ENCODE measurements at regions not wholly inside any gene's neighbourhood (a gene's known extent, or its start where the extent isn't known, plus 50 kb on each side); places are given as distances from the start of the nearest gene placed in this dataset.
A peak's percentile ranks its signal among the peaks of the same experiment; 100 is the strongest.

DNA sequence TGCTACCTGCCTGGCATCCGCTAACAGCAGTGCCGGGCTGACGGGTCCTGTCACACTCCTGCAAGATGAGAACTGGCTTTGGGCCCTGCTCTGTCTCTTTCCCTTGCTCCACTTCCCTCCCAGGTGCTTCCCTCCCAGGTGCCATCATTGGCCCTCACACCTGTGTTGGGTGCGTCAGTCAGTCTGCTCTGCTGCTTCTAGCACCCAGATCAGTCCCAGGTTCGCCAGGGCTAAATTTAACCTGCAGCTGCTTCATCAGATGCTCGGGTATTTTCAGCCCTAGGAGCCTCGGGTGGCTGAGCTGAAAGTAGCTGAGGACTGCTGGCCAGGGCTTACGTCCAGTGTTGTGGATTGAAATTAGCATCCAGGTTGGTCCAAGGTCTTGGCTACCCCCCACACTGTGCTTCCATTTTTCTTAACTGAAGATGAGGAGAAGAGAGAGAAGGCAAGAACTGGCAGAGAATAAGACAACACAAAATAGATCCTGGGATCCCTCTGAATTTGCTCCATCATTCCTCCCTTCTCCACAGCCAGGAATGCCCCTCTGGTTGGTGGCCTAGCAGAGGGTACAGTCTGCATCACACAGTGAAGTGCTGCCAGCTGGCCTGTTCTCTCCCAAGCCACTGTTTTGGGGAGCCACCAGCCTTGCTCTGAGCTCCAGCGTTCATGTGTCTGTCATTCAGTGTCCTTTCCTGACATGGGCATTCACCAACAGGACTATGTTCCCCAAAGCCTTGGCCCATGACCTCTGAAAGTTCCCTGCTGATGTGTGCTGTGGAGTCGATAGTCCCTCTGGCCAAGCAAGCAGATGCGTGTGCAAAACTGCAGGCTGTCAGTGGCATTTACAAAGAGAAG is 65.9 kb upstream of the SYPL1 start:
- no peak for FAIRE-seq
- POLR2A ChIA-PET (ENCODE audit: partially characterized antibody), result no interaction called here
- peaks cover 0 to 5% (median 1%) of the 10 kb centered on the region in 4 experiments; a peak in 2 of 7 replicates for H3K4me1 ChIP-seq (replicated peaks in 1 of 4; ENCODE audit: control insufficient read depth in 3 of 4, insufficient read depth in 4 of 4, low read length in 3 of 4)
- H2BK12ac ChIP-seq (ENCODE audit: low read depth, low read length), result 0 out of 2 replicates have a peak overlapping the region, but pooled peaks have one; percentile 30
- no peak overlapping the region for H2BK5ac ChIP-seq (ENCODE audit: low read depth, low read length)
- no peak overlapping the region for H3K4me3 ChIP-seq (ENCODE audit: extremely low read depth in 1 of 4, insufficient read depth in 2 of 4, low read depth in 3 of 4, low read length in 4 of 4)
- H3K27ac ChIP-seq (ENCODE audit: low read depth, low read length), result no peak overlapping the region
- no peak overlapping the region for H3K4me2 ChIP-seq (ENCODE audit: insufficient read depth in 1 of 2, low read depth in 2 of 2, low read length in 2 of 2)
- H3K23me2 ChIP-seq (ENCODE audit: low read depth, low read length), result no peaks in the 10 kb centered on the region
- no peak overlapping the region for H3K56ac ChIP-seq (replicated peaks; ENCODE audit: insufficient read length, low read depth, low read length)
- H3K4ac ChIP-seq (replicated peaks; ENCODE audit: insufficient read length, low read depth, low read length), result no peak overlapping the region
- no peak overlapping the region for H4K8ac ChIP-seq (ENCODE audit: extremely low read depth, insufficient read depth, low read length)
- no peak overlapping the region for H2AK5ac ChIP-seq (ENCODE audit: low read depth, low read length)
- H2BK20ac ChIP-seq (ENCODE audit: low read length), result 0 out of 2 replicates have a peak overlapping the region, but pooled peaks have one; percentile 23
- H3K9me3 ChIP-seq (ENCODE audit: insufficient read depth in 2 of 2, low read depth in 1 of 2, low read length in 1 of 2), result no peaks in the 10 kb centered on the region
- no peak for DNase-seq (ENCODE audit: low read depth in 1 of 2, low spot score in 2 of 2)
- no peak for TF ChIP-seq CEBPB (IDR thresholded peaks at IDR 0.05; ENCODE audit: low read depth, low read length)
- TF ChIP-seq TCF12 (IDR thresholded peaks at IDR 0.05; ENCODE audit: low read depth, low read length), result no peak
- TF ChIP-seq, protein P1, sequence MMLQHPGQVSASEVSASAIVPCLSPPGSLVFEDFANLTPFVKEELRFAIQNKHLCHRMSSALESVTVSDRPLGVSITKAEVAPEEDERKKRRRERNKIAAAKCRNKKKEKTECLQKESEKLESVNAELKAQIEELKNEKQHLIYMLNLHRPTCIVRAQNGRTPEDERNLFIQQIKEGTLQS (IDR thresholded peaks at IDR 0.05; ENCODE audit: insufficient read depth, low read depth, low read length), result no peak
- TF ChIP-seq CHD1 (IDR thresholded peaks at IDR 0.05; ENCODE audit: low read depth, low read length), result no peak
- TF ChIP-seq SP4 (IDR thresholded peaks at IDR 0.05; ENCODE audit: low read length), result no peak
- TF ChIP-seq POLR2A (IDR thresholded peaks at IDR 0.05; ENCODE audit: control extremely low read depth in 1 of 2, low read depth in 2 of 2, low read length in 2 of 2), result no peak
- TF ChIP-seq SIN3A (conservative IDR thresholded peaks at IDR 0.05 in 1 of 2, IDR thresholded peaks at IDR 0.05 in 1 of 2; ENCODE audit: low read depth in 1 of 2, low read length in 2 of 2), result no peak
- TF ChIP-seq KDM5A (IDR thresholded peaks at IDR 0.05; ENCODE audit: low read length), result no peak
- TF ChIP-seq BACH1 (IDR thresholded peaks at IDR 0.05; ENCODE audit: low read length), result no peak
- no peak for TF ChIP-seq RFX5 (IDR thresholded peaks at IDR 0.05; ENCODE audit: borderline replicate concordance, low read depth, low read length)
- TF ChIP-seq SP2 (IDR thresholded peaks at IDR 0.05; ENCODE audit: low read length), result no peak
- no peak for TF ChIP-seq GTF2F1 (IDR thresholded peaks at IDR 0.05; ENCODE audit: borderline replicate concordance, low read depth, low read length)
- TF ChIP-seq SAP30 (IDR thresholded peaks at IDR 0.05; ENCODE audit: insufficient read depth, insufficient replicate concordance, low read length), result no peak
- H4K91ac ChIP-seq (replicated peaks; ENCODE audit: insufficient read length, low read length), result no peak overlapping the region
- no peaks in the 10 kb centered on the region for H4K20me1 ChIP-seq (replicated peaks in 1 of 2; ENCODE audit: control insufficient read depth in 1 of 2, insufficient read depth in 2 of 2, low read length in 2 of 2)
- H3K14ac ChIP-seq (ENCODE audit: insufficient read length), result no peak overlapping the region
- H2AFZ ChIP-seq (ENCODE audit: low read length), result 0 out of 2 replicates have a peak overlapping the region, but pooled peaks have one; percentile 0
- no peak overlapping the region for H3K23ac ChIP-seq (ENCODE audit: insufficient read length)
- H3K36me3 ChIP-seq (ENCODE audit: control insufficient read depth in 2 of 4, insufficient read depth in 4 of 4, low read length in 3 of 4), result no peaks in the 10 kb centered on the region
- H3K27me3 ChIP-seq (replicated peaks in 1 of 4; ENCODE audit: control insufficient read depth in 3 of 4, extremely low read depth in 1 of 4, insufficient read depth in 3 of 4, low read length in 3 of 4), result no peaks in the 10 kb centered on the region
- no peak overlapping the region for H4K5ac ChIP-seq (ENCODE audit: insufficient read length, low read depth, low read length)
- no peak overlapping the region for H2BK120ac ChIP-seq (replicated peaks; ENCODE audit: low read depth, low read length)
- no peaks in the 10 kb centered on the region for H3K79me2 ChIP-seq (ENCODE audit: control insufficient read depth in 1 of 2, insufficient read depth in 2 of 2, low read length in 2 of 2)
- WGBS, 2 experiments (ENCODE audit: extremely low coverage in 1 of 2, insufficient coverage in 1 of 2, insufficient read length in 1 of 2, insufficient replicate concordance in 2 of 2, low coverage in 1 of 2, low lambda C conversion rate in 2 of 2, missing lambda C conversion rate in 1 of 2), result 89% methylated on average over 11 of the region's 11 CpGs; no CpG with 5 or more reads in 1 of the 2 experiments
- no peak overlapping the region for H3K9ac ChIP-seq (replicated peaks in 1 of 4; ENCODE audit: extremely low read depth in 1 of 4, low read depth in 3 of 4, low read length in 3 of 4)
- H3K18ac ChIP-seq (ENCODE audit: extremely low read depth, low read length), result no peak overlapping the region
- CTCF ChIA-PET (ENCODE audit: partially characterized antibody), result interaction anchor here (0.5 to 3.4 kb wide), 20 partner anchors 9 to 555 kb away, joined by 3 to 14 read pairs (median 4); partner anchors contain the start of gene NAMPT
- no peaks in the 10 kb centered on the region for H3K79me1 ChIP-seq (ENCODE audit: low read depth, low read length)
- H2BK15ac ChIP-seq (ENCODE audit: low read length), result 0 out of 2 replicates have a peak overlapping the region, but pooled peaks have one; percentile 36

Data from H1 (cell line).